ENCODE measurements at regions not wholly inside any gene's neighbourhood (a gene's known extent, or its start where the extent isn't known, plus 50 kb on each side); places are given as distances from the start of the nearest gene placed in this dataset.

DNA sequence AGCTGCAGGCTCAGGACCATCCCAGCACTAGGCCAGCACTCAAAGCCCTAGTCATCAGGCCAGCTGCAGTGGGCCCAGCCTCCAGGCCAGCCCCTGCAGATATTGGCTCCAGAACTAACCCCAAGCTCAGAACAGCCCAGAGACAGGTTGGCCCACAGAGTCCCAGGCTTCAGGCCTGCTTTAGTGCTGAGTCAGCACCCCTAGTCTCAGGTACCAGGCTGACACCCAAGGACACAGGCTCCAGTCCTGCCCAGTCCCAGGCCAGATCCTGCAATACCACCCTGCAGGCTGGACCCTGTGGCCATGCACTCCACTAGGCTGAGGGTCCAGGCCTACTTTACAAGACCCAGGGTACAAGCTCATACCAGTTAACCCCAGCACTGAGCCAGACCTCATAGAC, 234.4 kb upstream of the GPRIN3 start:
- no peaks in the 10 kb centered on the region for H3K36me3 ChIP-seq (replicated peaks; ENCODE audit: insufficient read depth, low read length)
- H3K9me2 ChIP-seq (replicated peaks; ENCODE audit: insufficient read depth, low read length), result no peaks in the 10 kb centered on the region
- TF ChIP-seq, protein P1, sequence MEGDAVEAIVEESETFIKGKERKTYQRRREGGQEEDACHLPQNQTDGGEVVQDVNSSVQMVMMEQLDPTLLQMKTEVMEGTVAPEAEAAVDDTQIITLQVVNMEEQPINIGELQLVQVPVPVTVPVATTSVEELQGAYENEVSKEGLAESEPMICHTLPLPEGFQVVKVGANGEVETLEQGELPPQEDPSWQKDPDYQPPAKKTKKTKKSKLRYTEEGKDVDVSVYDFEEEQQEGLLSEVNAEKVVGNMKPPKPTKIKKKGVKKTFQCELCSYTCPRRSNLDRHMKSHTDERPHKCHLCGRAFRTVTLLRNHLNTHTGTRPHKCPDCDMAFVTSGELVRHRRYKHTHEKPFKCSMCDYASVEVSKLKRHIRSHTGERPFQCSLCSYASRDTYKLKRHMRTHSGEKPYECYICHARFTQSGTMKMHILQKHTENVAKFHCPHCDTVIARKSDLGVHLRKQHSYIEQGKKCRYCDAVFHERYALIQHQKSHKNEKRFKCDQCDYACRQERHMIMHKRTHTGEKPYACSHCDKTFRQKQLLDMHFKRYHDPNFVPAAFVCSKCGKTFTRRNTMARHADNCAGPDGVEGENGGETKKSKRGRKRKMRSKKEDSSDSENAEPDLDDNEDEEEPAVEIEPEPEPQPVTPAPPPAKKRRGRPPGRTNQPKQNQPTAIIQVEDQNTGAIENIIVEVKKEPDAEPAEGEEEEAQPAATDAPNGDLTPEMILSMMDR (IDR thresholded peaks at IDR 0.05; ENCODE audit: low read length), result no peak
- TF ChIP-seq EZH2phosphoT487 (IDR thresholded peaks at IDR 0.05; ENCODE audit: low read length) (no peak), EZH2 (optimal IDR thresholded peaks at IDR 0.05; ENCODE audit: low read depth, low read length) (no peak)
- no peaks in the 10 kb centered on the region for H3F3A ChIP-seq (ENCODE audit: insufficient read depth, low read length)
- no peak overlapping the region for H2AFZ ChIP-seq (ENCODE audit: low read length)
- H3K79me2 ChIP-seq (ENCODE audit: low read length), result no peaks in the 10 kb centered on the region
- H4K20me1 ChIP-seq (ENCODE audit: insufficient read depth, low read length), result no peaks in the 10 kb centered on the region
- H3K9ac ChIP-seq (ENCODE audit: low read length), result no peak overlapping the region
- no peaks in the 10 kb centered on the region for H3K9me3 ChIP-seq (replicated peaks; ENCODE audit: insufficient read depth, low read length)
- DNase-seq, result no peak
- no peak overlapping the region for H3K4me3 ChIP-seq (ENCODE audit: low read length)
- no peaks in the 10 kb centered on the region for H3K4me1 ChIP-seq (ENCODE audit: low read length)
- H3K27ac ChIP-seq (ENCODE audit: low read length), result no peak overlapping the region
- no peaks in the 10 kb centered on the region for H3K27me3 ChIP-seq (replicated peaks; ENCODE audit: insufficient read depth, low read length)
- no peak overlapping the region for H3K4me2 ChIP-seq (ENCODE audit: low read depth, low read length)

DNA sequence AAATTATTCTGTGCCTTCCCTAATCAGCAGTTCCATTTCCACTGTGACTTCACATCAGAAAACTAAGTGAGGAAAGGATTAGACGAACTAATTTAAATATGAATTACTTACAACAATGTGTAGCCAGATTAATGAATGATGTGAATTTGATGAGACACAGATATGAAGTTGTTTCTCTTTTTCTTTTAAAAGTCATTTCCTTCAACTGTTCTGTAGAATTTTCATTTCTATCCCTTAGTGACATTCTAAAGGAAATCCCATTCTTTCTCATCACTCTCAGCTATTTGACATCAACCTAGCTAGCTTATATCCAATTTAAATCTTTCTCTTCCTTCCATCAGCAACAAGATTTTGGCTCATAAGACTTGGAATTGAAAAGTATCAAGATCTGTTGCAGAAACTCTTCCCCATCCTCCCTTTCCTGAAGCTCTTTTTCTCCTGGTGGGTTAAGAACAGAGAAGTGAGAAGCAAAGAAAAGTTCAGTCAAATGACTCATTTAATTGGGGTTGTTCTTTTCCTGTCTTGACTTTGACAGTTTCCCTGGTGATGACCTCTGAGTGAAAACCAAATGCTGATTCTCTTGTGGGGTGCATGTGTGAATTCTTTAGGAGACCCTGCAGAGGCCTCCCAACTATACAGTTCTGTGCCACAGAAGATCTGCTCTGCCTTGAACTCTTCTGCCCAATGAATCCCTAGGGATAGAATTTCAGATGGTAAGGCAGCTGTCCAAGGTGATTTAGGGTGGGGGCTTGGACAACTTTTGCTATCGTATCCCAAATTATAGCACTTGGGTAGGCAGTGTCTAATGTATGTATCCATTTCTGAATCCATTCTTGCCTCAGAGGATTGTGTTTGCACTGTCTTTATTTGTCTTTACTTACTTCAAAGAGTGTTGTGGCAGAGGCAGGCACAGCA, 232.5 kb upstream of the GPRIN3 start:
- DNase-seq, result no peak
- no peaks in the 10 kb centered on the region for H3K79me2 ChIP-seq (ENCODE audit: low read length)
- no peaks in the 10 kb centered on the region for H3K27me3 ChIP-seq (replicated peaks; ENCODE audit: insufficient read depth, low read length)
- H3K4me2 ChIP-seq (ENCODE audit: low read depth, low read length), result no peak overlapping the region
- H3K9me3 ChIP-seq (replicated peaks; ENCODE audit: insufficient read depth, low read length), result no peaks in the 10 kb centered on the region
- no peaks in the 10 kb centered on the region for H3K9me2 ChIP-seq (replicated peaks; ENCODE audit: insufficient read depth, low read length)
- no peak overlapping the region for H3K27ac ChIP-seq (ENCODE audit: low read length)
- TF ChIP-seq EZH2phosphoT487 (IDR thresholded peaks at IDR 0.05; ENCODE audit: low read length) (no peak), EZH2 (optimal IDR thresholded peaks at IDR 0.05; ENCODE audit: low read depth, low read length) (no peak)
- TF ChIP-seq, protein P1 (IDR thresholded peaks at IDR 0.05; ENCODE audit: low read length), result no peak
- no peak overlapping the region for H3K9ac ChIP-seq (ENCODE audit: low read length)
- no peaks in the 10 kb centered on the region for H4K20me1 ChIP-seq (ENCODE audit: insufficient read depth, low read length)
- H3K4me3 ChIP-seq (ENCODE audit: low read length), result no peak overlapping the region
- no peaks in the 10 kb centered on the region for H3K4me1 ChIP-seq (ENCODE audit: low read length)
- H2AFZ ChIP-seq (ENCODE audit: low read length), result no peak overlapping the region
- no peaks in the 10 kb centered on the region for H3K36me3 ChIP-seq (replicated peaks; ENCODE audit: insufficient read depth, low read length)
- no peaks in the 10 kb centered on the region for H3F3A ChIP-seq (ENCODE audit: insufficient read depth, low read length)

DNA sequence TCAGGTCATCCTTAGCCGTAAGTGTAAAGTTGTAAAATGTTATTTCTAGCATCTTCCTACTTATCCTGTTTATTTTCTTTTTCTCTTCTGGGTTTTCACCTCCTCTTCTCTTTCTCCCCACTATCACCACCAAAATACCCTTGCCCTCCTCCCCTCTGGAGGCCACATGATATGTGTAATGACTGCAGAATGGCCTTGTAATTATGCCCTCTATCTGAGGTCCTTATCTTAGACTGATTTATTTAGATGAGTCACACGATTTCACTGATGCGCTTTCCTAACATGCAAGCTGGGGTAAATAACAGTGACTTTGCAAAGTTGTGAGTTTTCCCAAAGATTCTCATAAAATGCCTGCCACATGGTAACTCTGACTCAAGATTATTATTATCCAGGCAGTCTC, 231.8 kb upstream of the GPRIN3 start:
- no peak for DNase-seq
- Histone ChIP-seq H3K4me1 (ENCODE audit: low read length) (no peaks in the 10 kb centered on the region), H3K4me2 (ENCODE audit: low read depth, low read length) (no peak overlapping the region), H3K79me2 (ENCODE audit: low read length) (no peaks in the 10 kb centered on the region), H3F3A (ENCODE audit: insufficient read depth, low read length) (no peaks in the 10 kb centered on the region), H3K4me3 (ENCODE audit: low read length) (no peak overlapping the region), H3K9me3 (replicated peaks; ENCODE audit: insufficient read depth, low read length) (no peaks in the 10 kb centered on the region), H3K27me3 (replicated peaks; ENCODE audit: insufficient read depth, low read length) (no peaks in the 10 kb centered on the region), H3K9me2 (replicated peaks; ENCODE audit: insufficient read depth, low read length) (no peaks in the 10 kb centered on the region), H4K20me1 (ENCODE audit: insufficient read depth, low read length) (no peaks in the 10 kb centered on the region), H2AFZ (ENCODE audit: low read length) (no peak overlapping the region), H3K27ac (ENCODE audit: low read length) (no peak overlapping the region), H3K36me3 (replicated peaks; ENCODE audit: insufficient read depth, low read length) (no peaks in the 10 kb centered on the region), H3K9ac (ENCODE audit: low read length) (no peak overlapping the region)
- no peak for TF ChIP-seq EZH2 (optimal IDR thresholded peaks at IDR 0.05; ENCODE audit: low read depth, low read length)
- no peak for TF ChIP-seq EZH2phosphoT487 (IDR thresholded peaks at IDR 0.05; ENCODE audit: low read length)
- TF ChIP-seq, protein P1 (IDR thresholded peaks at IDR 0.05; ENCODE audit: low read length), result no peak

Data from MM.1S (cell line).